Liver (tissue), 7 donors: ENCODE measurements at regions not wholly inside any gene's neighbourhood (a gene's known extent, or its start where the extent isn't known, plus 50 kb on each side); places are given as distances from the start of the nearest gene placed in this dataset.

Experiments
- DNase-seq: peaks from one replicate; pipeline ENCODE4 v3.0.0-alpha.2; 2017; ENCODE audit warnings: low spot score
- H3K27ac ChIP-seq, 2 donors: one replicate each; pipeline ENCODE4 v1.7.0; 2013; ENCODE audit warnings: inconsistent platforms in 2 of 2, low read length in 2 of 2, control low read depth in 1 of 2, low read depth in 1 of 2, mild to moderate bottlenecking in 1 of 2
- H3K27me3 ChIP-seq, 4 donors: one replicate each; pipeline versions ENCODE4 v1.6.1 to v1.7.0; 2013; ENCODE audit warnings: low read length in 3 of 4, inconsistent platforms in 1 of 4, mild to moderate bottlenecking in 1 of 4, moderate library complexity in 1 of 4; ENCODE audit not compliant: control insufficient read depth in 4 of 4, insufficient read depth in 4 of 4
- H3K36me3 ChIP-seq, 4 donors: one replicate each; pipeline versions ENCODE4 v1.6.1 to v1.7.0; 2013; ENCODE audit warnings: low read length in 3 of 4, mild to moderate bottlenecking in 3 of 4, low read depth in 1 of 4, moderate library complexity in 1 of 4; ENCODE audit not compliant: control insufficient read depth in 4 of 4, insufficient read depth in 3 of 4
- H3K4me1 ChIP-seq, 4 donors: one replicate each; pipeline versions ENCODE4 v1.6.1 to v1.7.0; 2013; ENCODE audit warnings: low read length in 3 of 4, mild to moderate bottlenecking in 3 of 4, moderate library complexity in 1 of 4; ENCODE audit not compliant: control insufficient read depth in 4 of 4, insufficient read depth in 4 of 4
- H3K4me3 ChIP-seq, 3 donors: one replicate each; pipeline versions ENCODE4 v1.6.1 to v1.7.0; 2013; ENCODE audit warnings: low read length in 3 of 3, control low read depth in 1 of 3, low read depth in 1 of 3, mild to moderate bottlenecking in 1 of 3
- H3K9ac ChIP-seq, 2 donors: one replicate each; pipeline ENCODE4 v1.7.0; 2013; ENCODE audit warnings: low read length in 2 of 2, mild to moderate bottlenecking in 2 of 2, moderate library complexity in 2 of 2, control low read depth in 1 of 2, low read depth in 1 of 2
- H3K9me3 ChIP-seq, 4 donors: one replicate each; pipeline versions ENCODE4 v1.6.1 to v1.7.0; 2013; ENCODE audit warnings: low read length in 3 of 4; ENCODE audit not compliant: control insufficient read depth in 4 of 4
- ATF3 ChIP-seq: IDR thresholded peaks from 2 replicates; pipeline ENCODE4 v1.6.1; 2016; ENCODE audit warnings: antibody characterized with exemption
- EGR1 ChIP-seq, 2 donors: IDR thresholded peaks; 2 replicates each; pipeline ENCODE4 v1.6.1; 2016 to 2018; ENCODE audit warnings: antibody characterized with exemption in 2 of 2, low read depth in 2 of 2
- FOXA1 ChIP-seq: IDR thresholded peaks from 2 replicates; pipeline ENCODE4 v1.6.1; 2016; ENCODE audit warnings: antibody characterized with exemption
- FOXA2 ChIP-seq: IDR thresholded peaks from 2 replicates; pipeline ENCODE4 v1.6.1; 2016; ENCODE audit warnings: antibody characterized with exemption
- GABPA ChIP-seq, 2 donors: IDR thresholded peaks in 1 of 2; conservative IDR thresholded peaks in 1 of 2; 2 replicates each; pipeline ENCODE4 v1.6.1; 2016; ENCODE audit warnings: antibody characterized with exemption in 2 of 2, mild to moderate bottlenecking in 1 of 2, moderate library complexity in 1 of 2
- HNF4A ChIP-seq, 2 donors: conservative IDR thresholded peaks; 2 replicates each; pipeline ENCODE4 v1.6.1; 2016; ENCODE audit warnings: antibody characterized with exemption in 2 of 2, mild to moderate bottlenecking in 2 of 2
- HNF4G ChIP-seq: IDR thresholded peaks from 2 replicates; pipeline ENCODE4 v1.6.1; 2016; ENCODE audit warnings: antibody characterized with exemption
- JUND ChIP-seq, 2 donors: IDR thresholded peaks; 2 replicates each; pipeline ENCODE4 v1.6.1; 2016; ENCODE audit warnings: antibody characterized with exemption in 2 of 2
- MAX ChIP-seq: IDR thresholded peaks from 2 replicates; pipeline ENCODE4 v1.6.1; 2016; ENCODE audit warnings: antibody characterized with exemption
- NR2F2 ChIP-seq: IDR thresholded peaks from 2 replicates; pipeline ENCODE4 v1.6.1; 2016; ENCODE audit warnings: antibody characterized with exemption
- RAD21 ChIP-seq, 2 donors: IDR thresholded peaks; 2 replicates each; pipeline ENCODE4 v1.6.1; 2016; ENCODE audit warnings: antibody characterized with exemption in 2 of 2, mild to moderate bottlenecking in 2 of 2
- REST ChIP-seq: IDR thresholded peaks from 2 replicates; pipeline ENCODE4 v1.6.1; 2016; ENCODE audit warnings: antibody characterized with exemption, mild to moderate bottlenecking
- RXRA ChIP-seq, 2 donors: IDR thresholded peaks; 2 replicates each; pipeline ENCODE4 v1.6.1; 2017 to 2018; ENCODE audit warnings: antibody characterized with exemption in 2 of 2, mild to moderate bottlenecking in 1 of 2
- SP1 ChIP-seq: IDR thresholded peaks from 2 replicates; pipeline ENCODE4 v1.6.1; 2018; ENCODE audit warnings: antibody characterized with exemption, mild to moderate bottlenecking
- TAF1 ChIP-seq: conservative IDR thresholded peaks from 2 replicates; pipeline ENCODE4 v1.6.1; 2016; ENCODE audit warnings: antibody characterized with exemption, mild to moderate bottlenecking
- YY1 ChIP-seq: IDR thresholded peaks from 2 replicates; pipeline ENCODE4 v1.6.1; 2016; ENCODE audit warnings: antibody characterized with exemption, mild to moderate bottlenecking
- WGBS: extraction: QIAGEN DNeasy Blood & Tissue Kit; methylation state at CpG from one replicate; pipeline ENCODE4 v1.1.7; 2013; 5-methylcytosine and 5-hydroxymethylcytosine counted together
- TF ChIP-seq, protein P1 (sequence below): IDR thresholded peaks from 2 replicates; pipeline ENCODE4 v1.6.1; 2016; ENCODE audit warnings: antibody characterized with exemption
- donor health status: healthy.
- donor health status: healthy.
- donor health status: healthy.
- donor health status: healthy.

GRCh38 chr7:21141476-21141875 lies 286.4 kb upstream of the SP4 start:
- H3K9ac ChIP-seq, result no peak overlapping the region
- H3K9me3 ChIP-seq, result no peaks in the 10 kb centered on the region
- H3K36me3 ChIP-seq, result no peaks in the 10 kb centered on the region
- peaks cover 0 to 7% (median 0%) of the 10 kb centered on the region in 4 donors for H3K27me3 ChIP-seq
- no peak overlapping the region for H3K27ac ChIP-seq
- 48% methylated on average over 3 of the region's 3 CpGs for WGBS
- DNase-seq, result no peak
- TF ChIP-seq TAF1 (no peak), JUND (IDR thresholded peaks at IDR 0.05) (no peak)
- no peak overlapping the region for H3K4me3 ChIP-seq
- no peaks in the 10 kb centered on the region for H3K4me1 ChIP-seq

DNA sequence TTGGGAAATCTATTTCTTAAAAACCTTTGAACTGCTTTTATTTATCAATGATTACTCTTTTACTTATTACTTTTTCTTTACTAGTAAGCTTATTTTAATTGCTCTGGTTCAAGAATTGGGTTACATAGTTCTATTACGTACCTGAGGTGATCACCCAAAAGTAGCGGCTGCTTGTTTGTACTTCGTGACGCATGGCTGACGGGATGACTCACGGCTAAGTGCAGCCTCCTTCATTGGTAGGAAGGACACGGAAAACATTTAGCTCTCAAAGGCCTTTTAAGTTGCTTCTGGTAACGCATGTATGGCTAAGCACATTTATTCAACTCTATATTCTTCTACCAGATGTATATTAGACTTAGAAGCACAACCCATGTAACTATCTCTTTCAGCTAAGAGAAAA lies 285.8 kb upstream of the SP4 start:
- no peak overlapping the region for H3K4me3 ChIP-seq
- no peak overlapping the region for H3K9ac ChIP-seq
- TF ChIP-seq FOXA2 (no peak), ATF3 (no peak), EGR1 (IDR thresholded peaks at IDR 0.05; ENCODE audit: low read depth in 2 of 2) (no peak), FOXA1 (no peak)
- no peaks in the 10 kb centered on the region for H3K4me1 ChIP-seq
- H3K36me3 ChIP-seq, result no peaks in the 10 kb centered on the region
- no peak for DNase-seq
- no peak overlapping the region for H3K27ac ChIP-seq
- WGBS, result 86% methylated on average over 8 of the region's 8 CpGs
- peaks cover 0 to 7% (median 0%) of the 10 kb centered on the region in 4 donors for H3K27me3 ChIP-seq
- no peaks in the 10 kb centered on the region for H3K9me3 ChIP-seq

- no peak for DNase-seq
- no peak overlapping the region for H3K9ac ChIP-seq
- H3K36me3 ChIP-seq, result no peaks in the 10 kb centered on the region
- 61% methylated on average over 14 of the region's 14 CpGs for WGBS
- H3K4me1 ChIP-seq, result no peaks in the 10 kb centered on the region
- no peak overlapping the region for H3K27ac ChIP-seq
- TF ChIP-seq FOXA1 (no peak), RXRA (IDR thresholded peaks at IDR 0.05) (no peak), TAF1 (no peak), RAD21 (IDR thresholded peaks at IDR 0.05) (no peak), YY1 (no peak)
- no peak overlapping the region for H3K4me3 ChIP-seq
- peaks cover 0 to 4% (median 0%) of the 10 kb centered on the region in 4 donors for H3K27me3 ChIP-seq
- no peaks in the 10 kb centered on the region for H3K9me3 ChIP-seq
Measured at GRCh38 chr7:21146642-21147423, 281.1 kb upstream of the SP4 start.

- Histone ChIP-seq H3K4me1 (no peaks in the 10 kb centered on the region), H3K9ac (no peak overlapping the region), H3K27me3 (no peaks in the 10 kb centered on the region), H3K36me3 (no peaks in the 10 kb centered on the region), H3K4me3 (no peak overlapping the region), H3K27ac (no peak overlapping the region), H3K9me3 (no peaks in the 10 kb centered on the region)
- DNase-seq, result no peak
- 75% methylated on average over 3 of the region's 3 CpGs for WGBS
- TF ChIP-seq EGR1 (IDR thresholded peaks at IDR 0.05; ENCODE audit: low read depth in 2 of 2) (no peak), SP1 (no peak), GABPA (IDR thresholded peaks at IDR 0.05 in 1 of 2, conservative IDR thresholded peaks at IDR 0.05 in 1 of 2) (no peak), JUND (IDR thresholded peaks at IDR 0.05) (no peak), REST (no peak), YY1 (no peak), HNF4A (conservative IDR thresholded peaks at IDR 0.05) (no peak), HNF4G (no peak), NR2F2 (no peak), ATF3 (no peak), FOXA1 (no peak), FOXA2 (no peak), MAX (no peak)
- TF ChIP-seq, protein P1, sequence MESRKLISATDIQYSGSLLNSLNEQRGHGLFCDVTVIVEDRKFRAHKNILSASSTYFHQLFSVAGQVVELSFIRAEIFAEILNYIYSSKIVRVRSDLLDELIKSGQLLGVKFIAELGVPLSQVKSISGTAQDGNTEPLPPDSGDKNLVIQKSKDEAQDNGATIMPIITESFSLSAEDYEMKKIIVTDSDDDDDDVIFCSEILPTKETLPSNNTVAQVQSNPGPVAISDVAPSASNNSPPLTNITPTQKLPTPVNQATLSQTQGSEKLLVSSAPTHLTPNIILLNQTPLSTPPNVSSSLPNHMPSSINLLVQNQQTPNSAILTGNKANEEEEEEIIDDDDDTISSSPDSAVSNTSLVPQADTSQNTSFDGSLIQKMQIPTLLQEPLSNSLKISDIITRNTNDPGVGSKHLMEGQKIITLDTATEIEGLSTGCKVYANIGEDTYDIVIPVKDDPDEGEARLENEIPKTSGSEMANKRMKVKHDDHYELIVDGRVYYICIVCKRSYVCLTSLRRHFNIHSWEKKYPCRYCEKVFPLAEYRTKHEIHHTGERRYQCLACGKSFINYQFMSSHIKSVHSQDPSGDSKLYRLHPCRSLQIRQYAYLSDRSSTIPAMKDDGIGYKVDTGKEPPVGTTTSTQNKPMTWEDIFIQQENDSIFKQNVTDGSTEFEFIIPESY, result no peak
Measured at GRCh38 chr7:21149809-21150208, 278.1 kb upstream of the SP4 start.
